KG1 (cell line): ENCODE measurements at regions not wholly inside any gene's neighbourhood (a gene's known extent, or its start where the extent isn't known, plus 50 kb on each side); places are given as distances from the start of the nearest gene placed in this dataset.

ENCODE experiments used
- DNase-seq: peaks from one replicate; lab custom pipeline; 2025; lab: John Stamatoyannopoulos, UW

DNA sequence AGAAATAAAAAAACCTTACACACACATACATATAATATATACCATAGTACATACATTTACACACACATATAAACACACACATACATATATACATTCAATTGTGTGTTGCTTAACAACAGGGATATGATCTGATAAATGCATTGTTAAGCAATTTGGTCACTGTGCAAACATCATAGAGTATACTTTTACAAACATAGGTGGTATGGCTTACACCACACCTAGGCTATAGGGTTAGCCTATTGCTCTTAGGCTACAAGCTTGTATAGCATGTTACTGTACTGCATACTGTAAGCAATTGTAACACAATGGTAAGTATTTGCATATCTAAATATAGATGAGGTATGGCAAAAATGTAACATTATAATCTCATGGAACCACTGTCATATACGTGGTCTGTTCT is 156.8 kb upstream of the ERBB4 start:
- DNase-seq, result no peak

GRCh38 chr2:212694398-212694797 is 155.8 kb upstream of the ERBB4 start:
- no peak for DNase-seq

- no peak for DNase-seq
Measured at GRCh38 chr2:212692466-212692865, 153.9 kb upstream of the ERBB4 start.

DNA sequence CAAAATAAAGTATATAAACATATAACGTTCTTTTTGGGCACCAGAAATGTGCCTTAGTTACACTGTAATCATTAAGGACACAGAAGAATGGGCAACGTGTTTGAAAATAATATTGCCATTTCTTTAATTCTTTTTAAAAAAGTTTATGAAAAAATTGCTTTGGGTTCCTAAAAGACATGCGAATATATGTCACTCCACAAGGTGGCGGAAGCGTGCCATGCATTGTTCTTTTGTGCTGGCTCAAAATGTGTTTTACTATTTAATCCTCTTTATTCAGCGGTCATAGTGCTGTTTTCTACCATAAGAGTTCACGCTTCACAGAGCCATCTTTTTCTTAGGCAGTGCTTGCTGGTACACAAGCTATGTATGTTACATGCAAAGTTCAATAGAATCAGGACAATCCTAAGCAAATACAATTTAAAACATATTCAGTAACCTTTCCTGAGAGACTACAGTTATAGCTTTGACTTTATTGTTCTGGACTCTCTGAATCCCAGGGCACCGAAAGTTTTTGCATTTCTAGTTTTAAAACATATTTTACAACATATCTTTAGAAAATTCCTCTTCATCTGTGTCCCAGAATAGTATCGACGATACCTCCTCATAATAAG is 147.8 kb upstream of the ERBB4 start:
- DNase-seq, result peak; percentile 69

GRCh38 chr2:212683346-212684097 is 144.9 kb upstream of the ERBB4 start:
- DNase-seq, result no peak

- DNase-seq, result no peak
Measured at GRCh38 chr2:212682937-212683336, 144.3 kb upstream of the ERBB4 start.

DNA sequence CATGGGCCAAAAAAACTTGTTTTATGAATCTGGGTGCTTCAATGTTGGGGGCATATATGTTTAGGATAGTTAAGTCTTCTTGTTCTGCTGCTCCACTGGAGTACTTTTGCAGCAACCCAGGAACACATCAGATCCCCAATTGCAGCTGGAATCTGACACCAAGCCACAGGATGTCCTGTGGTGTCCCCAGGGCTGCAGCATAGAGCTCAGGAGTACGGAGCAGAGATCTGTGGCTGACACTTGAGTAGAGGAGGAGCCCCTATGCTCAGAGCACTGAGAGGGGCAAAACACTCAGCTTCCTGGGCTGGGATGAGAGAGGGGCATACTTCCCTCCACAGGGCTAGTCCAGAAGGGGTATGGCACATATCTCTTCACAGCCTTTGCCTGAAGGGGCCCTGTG is 138.9 kb upstream of the ERBB4 start:
- DNase-seq, result no peak

DNA sequence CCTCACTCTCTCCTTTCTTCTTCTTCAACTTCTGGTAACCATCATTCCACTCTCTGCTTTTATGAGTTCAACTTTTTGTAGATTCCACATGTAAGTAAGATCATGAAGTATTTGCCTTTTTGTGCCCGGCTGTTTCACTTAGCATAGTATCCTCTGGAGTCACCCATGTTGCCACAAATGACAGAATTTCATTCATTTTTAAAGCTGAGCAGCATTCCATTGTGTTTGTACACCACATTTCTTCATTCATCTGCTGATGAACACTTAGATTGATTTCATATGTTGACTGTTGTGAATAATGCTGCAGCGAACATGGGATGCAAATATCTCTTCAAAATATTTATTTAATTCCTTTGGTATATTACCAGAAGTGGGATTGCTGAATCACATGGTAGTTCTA is 133.6 kb upstream of the ERBB4 start:
- no peak for DNase-seq

GRCh38 chr2:212669761-212670160 is 131.2 kb upstream of the ERBB4 start:
- no peak for DNase-seq

GRCh38 chr2:212667751-212668316 is 129.2 kb upstream of the ERBB4 start:
- no peak for DNase-seq

GRCh38 chr2:212665948-212666347 is 127.3 kb upstream of the ERBB4 start:
- no peak for DNase-seq

- no peak for DNase-seq
Measured at GRCh38 chr2:212659441-212659840, 120.8 kb upstream of the ERBB4 start.

- no peak for DNase-seq
Measured at GRCh38 chr2:212649646-212650045, 111.0 kb upstream of the ERBB4 start.

DNA sequence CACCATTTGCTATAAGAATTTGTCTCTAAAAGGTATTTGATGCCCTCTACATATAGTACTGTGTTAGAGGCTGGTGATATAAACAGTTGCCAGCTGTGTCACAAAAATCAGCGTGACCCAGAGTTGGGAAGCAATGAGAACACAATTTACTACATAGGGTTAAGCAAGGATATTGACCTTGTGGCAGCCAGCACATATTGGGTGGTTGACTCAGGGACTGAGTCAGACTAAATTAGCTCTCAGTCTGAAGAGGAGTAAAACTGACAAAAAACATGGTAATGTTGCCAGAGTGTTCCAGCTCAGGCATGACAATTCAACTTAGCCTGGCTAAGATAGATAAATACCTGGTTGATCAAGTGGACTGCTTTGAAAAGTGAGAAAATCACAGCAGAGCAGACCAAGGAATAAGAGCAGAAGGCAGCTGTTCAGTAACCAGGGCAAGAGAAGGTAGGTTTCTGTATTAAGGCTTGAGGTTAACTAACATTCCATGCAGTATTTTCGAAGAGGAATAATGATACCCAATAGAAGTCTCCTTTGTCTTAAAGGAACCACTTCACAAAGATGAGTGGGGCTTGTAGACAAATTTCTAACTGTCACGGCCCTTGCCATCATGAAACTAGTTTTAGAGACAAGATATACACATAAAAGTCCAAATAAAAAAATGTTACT is 108.2 kb upstream of the ERBB4 start:
- no peak for DNase-seq

DNA sequence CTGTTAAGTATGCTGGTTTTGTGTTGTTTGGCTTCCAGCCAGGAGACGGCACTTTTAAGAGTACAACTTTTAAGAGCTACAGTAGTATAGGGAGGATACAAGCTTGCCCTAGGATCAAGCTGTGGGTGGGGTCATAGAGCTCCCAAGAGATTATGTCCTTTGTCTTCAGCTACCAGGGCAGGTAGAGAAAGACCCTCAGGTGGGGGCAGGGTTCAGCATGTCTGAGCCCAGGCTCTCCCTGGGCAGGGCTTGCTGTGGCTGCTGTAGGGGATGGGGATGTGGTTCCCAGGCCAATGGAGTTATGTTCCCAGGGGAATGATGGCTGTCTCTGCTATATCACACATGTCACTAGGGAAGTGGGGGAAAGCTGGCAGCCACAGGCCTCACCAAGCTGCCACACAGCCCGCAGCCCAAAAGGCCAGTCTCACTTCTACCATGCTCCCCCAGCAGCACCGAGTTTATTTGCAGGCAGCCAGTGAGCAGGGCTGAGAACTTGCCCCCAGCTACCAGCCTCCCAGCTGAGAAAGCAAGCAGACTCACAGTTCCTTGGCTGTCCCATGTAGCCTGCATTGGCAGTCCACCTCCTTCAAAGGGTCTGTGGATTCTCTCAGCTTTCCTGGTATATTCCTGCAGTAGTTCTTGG is 105.7 kb upstream of the ERBB4 start:
- no peak for DNase-seq

DNA sequence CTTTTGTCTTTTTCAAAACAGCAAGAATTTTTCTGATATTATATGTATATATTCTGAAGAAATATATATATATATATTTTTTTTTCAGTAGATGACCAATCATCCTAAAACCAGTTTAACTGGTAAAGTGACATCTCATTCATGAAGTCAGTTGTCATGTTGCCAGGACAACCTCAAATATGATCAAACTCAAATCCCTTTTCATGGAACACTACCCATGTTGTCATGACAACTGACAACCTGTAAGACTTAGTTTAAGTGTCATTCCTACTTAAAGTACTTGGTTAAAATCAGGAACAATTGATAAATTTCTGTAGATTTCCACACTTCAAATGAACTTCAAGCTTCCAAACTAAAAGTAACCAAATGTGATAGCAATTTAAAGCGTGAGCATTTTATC is 101.8 kb upstream of the ERBB4 start:
- no peak for DNase-seq

GRCh38 chr2:212638694-212639093 is 100.1 kb upstream of the ERBB4 start:
- DNase-seq, result no peak

GRCh38 chr2:212628586-212628985 is 90.0 kb upstream of the ERBB4 start:
- no peak for DNase-seq

DNA sequence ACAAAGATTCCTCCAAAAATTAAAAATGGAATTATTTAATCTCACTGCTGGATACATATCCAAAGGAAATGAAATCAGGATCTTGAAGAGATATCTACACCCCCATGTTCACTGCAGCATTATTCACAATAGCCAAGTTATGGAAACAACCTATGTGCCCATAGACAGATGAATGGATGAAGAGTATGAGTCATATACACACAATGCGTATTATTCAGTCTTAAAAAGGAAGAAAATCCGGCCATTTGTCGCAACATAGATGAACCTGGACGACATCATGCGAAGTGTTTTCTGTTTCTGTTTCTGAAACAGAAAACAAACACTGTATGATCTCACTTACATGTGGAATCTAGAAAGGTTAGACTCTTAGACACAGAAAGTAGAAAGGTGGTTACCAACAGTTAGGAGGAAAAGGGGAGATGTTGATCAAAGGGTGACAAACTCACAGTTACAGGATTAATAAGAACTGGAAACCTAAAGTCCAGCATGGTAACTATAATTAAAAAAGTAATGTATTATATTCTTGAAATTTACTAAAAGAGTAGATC is 87.8 kb upstream of the ERBB4 start:
- no peak for DNase-seq

GRCh38 chr2:212619954-212620353 is 81.4 kb upstream of the ERBB4 start:
- DNase-seq, result no peak

DNA sequence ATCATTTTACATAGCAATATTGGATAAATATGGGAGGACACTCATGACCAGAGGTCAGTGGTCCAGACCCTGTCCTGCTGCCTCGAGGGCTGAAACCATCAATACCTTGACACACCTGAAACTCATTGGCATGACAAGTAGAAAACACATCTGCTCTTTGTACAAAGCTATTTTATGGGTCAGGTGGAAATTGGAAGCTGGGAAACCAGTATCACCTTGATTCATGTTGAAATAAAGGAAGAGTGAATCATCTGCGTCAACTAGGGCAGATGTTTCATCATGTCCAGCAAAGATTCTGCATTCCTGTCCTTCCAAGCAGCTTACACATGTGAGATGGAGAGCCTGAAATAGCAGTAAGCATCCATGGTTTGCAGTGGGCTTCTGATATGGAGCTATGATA is 80.0 kb upstream of the ERBB4 start:
- no peak for DNase-seq

GRCh38 chr2:212610872-212611425 is 72.3 kb upstream of the ERBB4 start:
- DNase-seq, result no peak
